ENCODE measurements at regions not wholly inside any gene's neighbourhood (a gene's known extent, or its start where the extent isn't known, plus 50 kb on each side); places are given as distances from the start of the nearest gene placed in this dataset.

- TF ChIP-seq, protein P1, sequence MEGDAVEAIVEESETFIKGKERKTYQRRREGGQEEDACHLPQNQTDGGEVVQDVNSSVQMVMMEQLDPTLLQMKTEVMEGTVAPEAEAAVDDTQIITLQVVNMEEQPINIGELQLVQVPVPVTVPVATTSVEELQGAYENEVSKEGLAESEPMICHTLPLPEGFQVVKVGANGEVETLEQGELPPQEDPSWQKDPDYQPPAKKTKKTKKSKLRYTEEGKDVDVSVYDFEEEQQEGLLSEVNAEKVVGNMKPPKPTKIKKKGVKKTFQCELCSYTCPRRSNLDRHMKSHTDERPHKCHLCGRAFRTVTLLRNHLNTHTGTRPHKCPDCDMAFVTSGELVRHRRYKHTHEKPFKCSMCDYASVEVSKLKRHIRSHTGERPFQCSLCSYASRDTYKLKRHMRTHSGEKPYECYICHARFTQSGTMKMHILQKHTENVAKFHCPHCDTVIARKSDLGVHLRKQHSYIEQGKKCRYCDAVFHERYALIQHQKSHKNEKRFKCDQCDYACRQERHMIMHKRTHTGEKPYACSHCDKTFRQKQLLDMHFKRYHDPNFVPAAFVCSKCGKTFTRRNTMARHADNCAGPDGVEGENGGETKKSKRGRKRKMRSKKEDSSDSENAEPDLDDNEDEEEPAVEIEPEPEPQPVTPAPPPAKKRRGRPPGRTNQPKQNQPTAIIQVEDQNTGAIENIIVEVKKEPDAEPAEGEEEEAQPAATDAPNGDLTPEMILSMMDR (IDR thresholded peaks at IDR 0.05), result no peak
- TF ChIP-seq POLR2A (IDR thresholded peaks at IDR 0.05) (no peak), EP300 (IDR thresholded peaks at IDR 0.05) (no peak), POLR2AphosphoS5 (IDR thresholded peaks at IDR 0.05) (no peak)
Observed at GRCh38 chr17:6358131-6358530, 76.8 kb downstream of the AIPL1 start.

All from suprapubic skin (tissue), 4 donors.